Glutamatergic neuron (in vitro differentiated cells): ENCODE measurements at regions not wholly inside any gene's neighbourhood (a gene's known extent, or its start where the extent isn't known, plus 50 kb on each side); places are given as distances from the start of the nearest gene placed in this dataset.

Source experiments
- DNase-seq: peaks from one replicate; pipeline ENCODE4 v3.0.0; 2022
- H3K27ac Mint-ChIP-seq: one replicate; pipeline ENCODE4 v1.8.0; 2020; ENCODE audit warnings: mild to moderate bottlenecking, mixed read lengths, inconsistent platforms; ENCODE audit not compliant: unreplicated experiment
- H3K27me3 Mint-ChIP-seq: one replicate; pipeline ENCODE4 v1.8.0; 2020; ENCODE audit warnings: mild to moderate bottlenecking, moderate library complexity, mixed read lengths, inconsistent platforms; ENCODE audit not compliant: unreplicated experiment
- H3K36me3 Mint-ChIP-seq: one replicate; pipeline ENCODE4 v1.8.0; 2020; ENCODE audit warnings: mild to moderate bottlenecking, mixed read lengths, inconsistent platforms; ENCODE audit not compliant: unreplicated experiment
- H3K4me1 Mint-ChIP-seq: one replicate; pipeline ENCODE4 v1.8.0; 2020; ENCODE audit warnings: mild to moderate bottlenecking, low read depth, mixed read lengths, inconsistent platforms; ENCODE audit not compliant: unreplicated experiment
- H3K4me3 Mint-ChIP-seq: one replicate; pipeline ENCODE4 v1.8.0; 2020; ENCODE audit warnings: mild to moderate bottlenecking, mixed read lengths, inconsistent platforms; ENCODE audit not compliant: unreplicated experiment
- H3K9me3 Mint-ChIP-seq: one replicate; pipeline ENCODE4 v1.8.0; 2020; ENCODE audit warnings: mild to moderate bottlenecking, moderate library complexity, mixed read lengths, inconsistent platforms; ENCODE audit not compliant: unreplicated experiment
- CTCF ChIP-seq: fragments of 200-600 bp; sonication (generic); IDR thresholded peaks from one replicate; pipeline ENCODE4 v1.5.0; 2021; ENCODE audit not compliant: partially characterized antibody, unreplicated experiment

- no peak for DNase-seq
- Mint-ChIP-seq H3K4me1 (no peaks in the 10 kb centered on the region), H3K36me3 (no peaks in the 10 kb centered on the region), H3K27me3 (no peaks in the 10 kb centered on the region), H3K4me3 (no peak overlapping the region), H3K27ac (no peak overlapping the region), H3K9me3 (no peaks in the 10 kb centered on the region)
- no peak for TF ChIP-seq CTCF
These were observed 377.5 kb upstream of the IRAK1BP1 start for GRCh38 chr6:78489874-78490273.

GRCh38 chr6:78492351-78493017, 374.9 kb upstream of the IRAK1BP1 start:
- Mint-ChIP-seq H3K27me3 (no peaks in the 10 kb centered on the region), H3K36me3 (no peaks in the 10 kb centered on the region), H3K27ac (no peak overlapping the region), H3K4me3 (no peak overlapping the region), H3K4me1 (peaks cover 4% of the 10 kb centered on the region), H3K9me3 (no peaks in the 10 kb centered on the region)
- TF ChIP-seq CTCF = no peak
- DNase-seq = no peak

DNA sequence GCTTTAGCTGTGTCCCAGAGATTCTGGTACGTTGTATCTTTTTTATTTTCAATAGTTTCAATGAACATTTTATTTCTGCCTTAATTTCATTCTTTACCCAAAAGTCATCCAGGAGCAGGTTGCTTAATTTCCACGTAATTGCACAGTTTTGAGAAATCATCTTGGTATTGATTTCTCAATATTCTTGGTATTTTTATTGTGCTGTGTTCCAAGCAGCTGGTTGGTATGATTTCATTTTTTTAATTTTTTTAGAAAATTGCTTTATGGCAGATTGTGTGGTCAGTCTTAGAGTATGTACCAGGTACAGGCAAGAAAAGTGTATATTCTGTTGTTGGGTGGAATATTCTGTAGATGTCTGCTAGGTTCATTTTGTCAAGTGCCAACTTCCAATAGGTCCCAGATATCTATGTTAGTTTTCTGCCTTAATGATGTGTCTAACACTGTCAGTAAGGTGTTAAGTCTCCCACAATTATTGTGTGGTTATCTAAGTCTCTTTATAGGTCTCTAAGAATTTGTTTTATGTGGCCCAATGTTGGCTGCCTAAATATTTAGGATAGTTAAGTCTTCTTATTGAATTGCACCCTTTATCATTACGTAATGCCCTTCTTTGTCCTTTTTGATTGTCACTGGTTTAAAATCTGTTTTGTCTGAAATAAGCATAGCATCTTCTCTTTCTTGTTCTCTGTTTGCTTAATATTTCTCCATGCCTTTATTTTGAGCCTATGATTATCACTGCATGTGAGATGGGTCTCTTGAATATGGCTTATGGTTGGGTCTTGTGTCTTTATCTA, 366.9 kb upstream of the IRAK1BP1 start:
- Mint-ChIP-seq H3K9me3 (no peaks in the 10 kb centered on the region), H3K36me3 (no peaks in the 10 kb centered on the region), H3K27me3 (no peaks in the 10 kb centered on the region), H3K4me3 (no peak overlapping the region), H3K4me1 (peaks cover 4% of the 10 kb centered on the region), H3K27ac (no peak overlapping the region)
- DNase-seq = no peak
- no peak for TF ChIP-seq CTCF

DNA sequence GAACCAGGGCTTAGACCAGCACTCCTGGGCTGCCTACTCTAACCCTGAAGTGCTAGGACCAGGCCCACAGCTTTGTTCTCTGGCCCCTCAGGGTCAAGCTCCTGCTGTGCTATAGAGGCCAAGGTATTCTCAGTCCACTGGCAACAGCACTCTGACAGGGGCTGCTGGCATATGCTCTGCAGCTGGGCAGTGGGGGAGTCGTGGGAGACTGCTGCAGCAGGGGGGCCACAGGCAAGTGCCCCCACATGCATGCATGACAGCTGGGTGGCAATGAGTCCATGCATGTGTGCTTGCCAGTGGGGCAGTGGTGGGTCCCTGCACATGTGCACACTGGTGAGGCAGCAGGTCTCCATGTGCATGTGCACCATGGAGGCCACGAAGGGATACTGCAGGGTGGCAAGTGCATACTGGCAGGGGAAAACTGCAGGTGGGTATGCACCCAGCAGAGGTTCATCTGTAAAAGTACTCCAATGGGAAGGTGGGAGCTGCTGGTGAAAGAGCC, 364.9 kb upstream of the IRAK1BP1 start:
- no peaks in the 10 kb centered on the region for H3K9me3 Mint-ChIP-seq
- no peak for DNase-seq
- H3K4me1 Mint-ChIP-seq = no peaks in the 10 kb centered on the region
- H3K27me3 Mint-ChIP-seq = no peaks in the 10 kb centered on the region
- no peak overlapping the region for H3K4me3 Mint-ChIP-seq
- no peak for TF ChIP-seq CTCF
- H3K36me3 Mint-ChIP-seq = no peaks in the 10 kb centered on the region
- H3K27ac Mint-ChIP-seq = no peak overlapping the region

DNA sequence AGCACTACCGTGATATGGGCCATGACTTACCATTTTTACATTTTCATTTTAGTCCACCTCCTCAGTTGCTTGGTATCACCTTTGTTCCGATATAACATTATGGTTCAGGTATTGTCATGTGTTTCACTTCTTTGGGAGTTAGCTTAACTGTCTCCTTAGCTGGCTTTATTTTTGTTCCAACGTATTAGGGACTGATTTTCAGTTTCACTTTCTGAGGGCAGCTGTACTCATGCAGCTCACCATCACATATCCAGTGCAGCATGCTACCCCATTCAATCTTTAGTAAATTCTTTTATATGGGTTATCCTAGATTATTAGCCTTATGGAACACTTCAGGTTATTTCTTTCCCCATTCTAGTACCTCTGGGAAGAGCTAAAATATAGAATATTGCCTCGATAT, 362.2 kb upstream of the IRAK1BP1 start:
- no peaks in the 10 kb centered on the region for H3K9me3 Mint-ChIP-seq
- H3K27ac Mint-ChIP-seq = no peak overlapping the region
- no peak overlapping the region for H3K4me3 Mint-ChIP-seq
- no peak for TF ChIP-seq CTCF
- no peaks in the 10 kb centered on the region for H3K4me1 Mint-ChIP-seq
- no peaks in the 10 kb centered on the region for H3K27me3 Mint-ChIP-seq
- DNase-seq = no peak
- H3K36me3 Mint-ChIP-seq = no peaks in the 10 kb centered on the region
